OCI-LY7 (cell line): ENCODE measurements at regions not wholly inside any gene's neighbourhood (a gene's known extent, or its start where the extent isn't known, plus 50 kb on each side); places are given as distances from the start of the nearest gene placed in this dataset.

Experiments
- EZH2phosphoT487 ChIP-seq: fragments of 200-600 bp; sonication (generic); IDR thresholded peaks from 2 replicates; pipeline ENCODE4 v1.6.1; 2018; ENCODE audit warnings: low read depth, borderline replicate concordance, mild to moderate bottlenecking, mixed run types, antibody characterized with exemption, low read length, moderate library complexity, mixed read lengths
- TF ChIP-seq, protein P1 (sequence below): fragments of 200-600 bp; sonication (generic); conservative IDR thresholded peaks from 2 replicates; pipeline ENCODE4 v1.5.1; 2014; ENCODE audit warnings: mild to moderate bottlenecking, antibody characterized with exemption, low read length, moderate library complexity, mixed read lengths

DNA sequence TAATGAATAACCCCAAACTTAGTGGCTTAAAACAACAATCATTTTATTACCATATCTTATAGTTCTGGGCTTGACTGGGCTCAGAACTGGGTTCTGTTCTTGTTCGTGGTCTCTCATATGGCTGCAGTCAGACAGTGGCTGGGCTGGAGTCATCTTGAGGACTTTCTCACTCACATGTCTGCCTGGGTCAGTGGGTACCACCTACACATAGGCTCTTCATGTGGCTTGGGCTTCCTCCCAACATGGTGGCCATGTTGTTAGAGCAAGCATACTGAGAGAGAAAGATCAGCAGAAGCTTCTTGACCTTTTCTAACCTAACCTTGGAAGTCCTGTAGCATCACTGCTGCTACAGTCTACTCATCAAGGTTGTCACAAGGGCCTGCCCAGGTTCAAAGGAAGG lies 158.6 kb upstream of the SDK2 start:
- TF ChIP-seq, protein P1, sequence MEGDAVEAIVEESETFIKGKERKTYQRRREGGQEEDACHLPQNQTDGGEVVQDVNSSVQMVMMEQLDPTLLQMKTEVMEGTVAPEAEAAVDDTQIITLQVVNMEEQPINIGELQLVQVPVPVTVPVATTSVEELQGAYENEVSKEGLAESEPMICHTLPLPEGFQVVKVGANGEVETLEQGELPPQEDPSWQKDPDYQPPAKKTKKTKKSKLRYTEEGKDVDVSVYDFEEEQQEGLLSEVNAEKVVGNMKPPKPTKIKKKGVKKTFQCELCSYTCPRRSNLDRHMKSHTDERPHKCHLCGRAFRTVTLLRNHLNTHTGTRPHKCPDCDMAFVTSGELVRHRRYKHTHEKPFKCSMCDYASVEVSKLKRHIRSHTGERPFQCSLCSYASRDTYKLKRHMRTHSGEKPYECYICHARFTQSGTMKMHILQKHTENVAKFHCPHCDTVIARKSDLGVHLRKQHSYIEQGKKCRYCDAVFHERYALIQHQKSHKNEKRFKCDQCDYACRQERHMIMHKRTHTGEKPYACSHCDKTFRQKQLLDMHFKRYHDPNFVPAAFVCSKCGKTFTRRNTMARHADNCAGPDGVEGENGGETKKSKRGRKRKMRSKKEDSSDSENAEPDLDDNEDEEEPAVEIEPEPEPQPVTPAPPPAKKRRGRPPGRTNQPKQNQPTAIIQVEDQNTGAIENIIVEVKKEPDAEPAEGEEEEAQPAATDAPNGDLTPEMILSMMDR: no peak
- TF ChIP-seq EZH2phosphoT487: no peak
